GM18907 (cell line): ENCODE measurements at regions not wholly inside any gene's neighbourhood (a gene's known extent, or its start where the extent isn't known, plus 50 kb on each side); places are given as distances from the start of the nearest gene placed in this dataset.

ENCODE experiments used
- ATAC-seq: cut with Tn5 transposase; IDR thresholded peaks from one replicate; pipeline ENCODE4 v1.9.1; 2021; ENCODE audit warnings: mild to moderate bottlenecking, moderate library complexity; ENCODE audit not compliant: unreplicated experiment

DNA sequence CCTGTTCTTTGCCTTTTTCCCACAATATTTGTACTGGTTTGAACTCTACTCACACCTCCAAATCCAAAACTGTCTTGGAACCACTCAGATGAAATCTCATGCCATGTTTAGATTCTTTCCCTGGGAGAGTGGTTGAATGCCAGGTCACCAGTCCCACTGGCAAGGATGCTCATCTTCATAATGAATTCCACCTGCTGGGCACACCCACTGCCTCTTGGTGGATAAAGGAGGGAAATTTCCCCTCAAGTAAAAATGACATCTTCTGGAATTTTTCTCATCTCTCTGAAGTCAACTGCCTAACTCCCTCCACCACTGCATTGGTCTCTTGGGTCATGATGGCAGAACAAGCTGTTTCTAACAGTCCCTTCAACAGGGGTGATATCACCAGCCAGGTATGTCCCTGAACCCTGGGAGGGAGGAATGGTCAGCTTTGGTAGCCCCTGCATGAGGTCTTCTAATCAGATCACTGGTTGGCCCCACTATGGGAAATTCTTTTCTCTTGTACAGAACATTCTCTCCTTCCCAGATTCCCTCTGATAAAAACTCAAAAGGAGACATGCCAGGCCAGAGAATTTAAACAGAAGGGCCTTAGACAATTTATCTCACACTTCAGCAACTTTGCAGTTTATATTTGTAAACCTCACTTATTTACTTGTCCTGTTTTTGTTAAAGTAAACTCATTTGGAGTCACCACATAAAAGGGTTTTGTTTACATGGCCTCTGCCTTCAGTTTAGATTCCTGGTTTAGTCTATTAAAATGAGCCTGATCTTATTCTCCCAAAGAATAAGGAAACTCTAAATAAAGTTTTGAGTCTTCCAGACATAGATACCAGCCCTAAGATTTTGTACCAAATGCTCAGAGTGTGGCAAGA is 143.4 kb downstream of the WNT5A start:
- no peak for ATAC-seq

DNA sequence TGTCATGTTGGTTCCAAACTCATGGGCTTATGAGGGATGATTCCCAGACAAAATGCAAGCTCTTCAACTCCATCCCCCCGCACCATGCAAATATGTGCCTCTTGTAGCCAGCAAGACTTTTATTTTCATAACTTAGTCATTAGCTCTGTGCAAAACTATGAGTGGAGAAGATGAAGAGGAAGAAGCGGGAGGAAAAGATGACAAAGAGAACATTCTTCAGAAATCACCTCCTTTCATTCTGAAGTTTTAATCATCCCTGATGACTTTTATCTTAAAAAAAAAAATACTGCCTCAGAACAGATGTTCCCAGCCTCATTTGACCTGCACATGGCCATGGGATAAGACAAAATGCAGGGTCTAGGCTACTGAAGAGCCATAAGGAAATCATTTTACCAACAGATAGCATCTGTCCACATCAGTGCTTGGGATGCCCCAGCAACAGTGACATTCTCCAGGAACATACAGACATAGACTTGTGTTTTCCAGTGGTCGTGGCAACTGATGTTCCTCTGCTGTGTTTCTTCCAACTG is 145.5 kb downstream of the WNT5A start:
- no peak for ATAC-seq

DNA sequence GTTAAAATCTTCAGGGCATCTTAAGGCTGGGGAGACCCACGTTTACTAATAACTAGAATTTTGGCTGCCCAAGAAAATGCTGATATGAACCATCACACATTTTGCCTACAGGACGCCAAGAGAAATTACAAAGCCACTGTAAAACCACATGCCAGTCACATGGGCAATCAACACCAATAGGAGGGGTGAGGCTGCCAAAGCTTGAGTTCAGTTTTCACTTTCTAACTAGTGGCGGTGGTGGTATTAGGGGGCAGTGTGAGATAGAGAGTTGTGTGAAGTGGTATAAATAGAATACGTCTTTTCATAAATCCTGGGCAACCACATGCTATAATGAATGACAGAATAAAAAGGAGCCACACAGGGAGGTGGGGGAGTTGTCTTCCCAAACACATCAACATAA is 147.3 kb downstream of the WNT5A start:
- ATAC-seq: no peak

DNA sequence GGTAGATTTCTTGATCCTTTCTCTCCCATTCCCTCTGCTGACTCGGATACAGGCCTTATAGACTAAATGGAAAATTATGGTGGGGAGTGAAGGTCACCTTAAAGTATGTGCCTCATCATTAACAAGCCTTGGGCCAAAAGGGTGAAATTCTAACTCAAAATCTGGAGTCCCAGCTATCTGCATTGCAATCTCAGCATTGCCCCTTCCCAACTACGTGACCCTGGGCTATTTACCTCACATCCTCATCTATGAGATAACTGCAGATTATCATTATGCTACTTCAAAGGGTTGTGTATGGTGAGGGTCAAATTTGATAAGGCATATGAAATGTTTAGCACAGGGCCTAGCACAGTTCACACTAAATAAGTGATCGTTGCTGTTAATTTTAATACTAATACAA is 147.7 kb downstream of the WNT5A start:
- ATAC-seq: no peak

DNA sequence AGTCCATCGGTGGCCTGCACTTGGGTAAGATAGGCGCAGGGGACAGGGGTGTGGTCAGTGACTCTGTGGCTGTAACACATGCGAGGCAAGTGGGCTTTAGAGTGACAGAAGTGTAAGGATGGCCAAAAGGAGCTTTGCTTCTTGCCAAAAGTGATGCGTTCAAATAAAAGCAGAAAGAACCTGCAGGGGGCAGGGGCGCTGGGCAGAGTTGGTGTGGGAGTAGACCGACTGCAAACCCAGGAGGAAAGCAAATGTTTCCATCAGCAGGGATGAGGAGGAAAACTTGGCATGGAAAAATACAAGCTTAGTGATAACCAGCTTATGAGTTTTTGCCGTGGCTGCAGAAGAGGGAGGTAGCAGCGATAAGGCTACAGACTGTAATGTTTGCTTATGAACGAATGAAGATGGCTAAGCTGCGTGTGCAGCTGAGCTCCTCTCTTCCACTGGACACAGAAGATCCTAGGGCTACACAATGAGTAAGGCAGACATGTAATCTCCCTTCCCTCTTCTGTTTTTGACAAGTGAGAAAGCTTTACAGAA is 149.4 kb downstream of the WNT5A start:
- no peak for ATAC-seq

DNA sequence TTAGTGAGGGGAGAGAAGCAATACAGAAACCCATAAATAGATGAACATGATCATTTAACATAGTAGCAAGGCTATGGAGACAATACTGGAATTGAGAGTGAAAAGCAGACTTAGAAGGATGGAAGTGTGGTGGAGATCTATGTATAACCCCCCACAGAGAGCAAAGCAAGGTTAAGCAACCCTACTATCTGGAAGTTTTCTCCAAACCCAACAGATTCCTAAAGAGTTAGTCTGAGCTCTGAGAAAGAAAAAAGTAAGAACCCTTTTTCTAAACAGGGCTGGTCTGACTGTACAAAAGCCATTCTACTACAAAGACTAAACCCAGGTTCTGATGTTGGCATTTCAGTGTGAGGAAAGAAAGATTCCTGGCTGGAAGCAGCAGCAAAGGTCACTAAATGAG is 153.2 kb downstream of the WNT5A start:
- ATAC-seq: no peak

DNA sequence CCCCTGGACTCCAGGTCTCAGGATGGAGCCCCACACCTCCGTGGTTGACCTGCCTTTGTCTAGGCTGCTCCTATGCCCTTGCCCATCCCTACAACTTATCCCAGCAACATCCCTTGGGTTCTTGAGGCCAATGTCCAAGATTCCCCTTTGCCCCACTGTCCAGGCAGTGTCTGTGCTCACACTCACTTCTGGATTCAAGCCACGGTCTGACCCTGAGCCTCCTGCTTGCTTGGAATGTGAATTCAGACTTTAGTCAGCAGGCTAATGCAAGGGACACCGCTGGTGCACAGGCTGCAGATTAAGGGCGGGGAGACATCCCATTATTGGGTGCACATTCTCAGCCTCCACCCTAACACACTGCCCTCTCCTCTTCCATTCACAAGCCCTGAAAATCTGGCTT is 154.1 kb downstream of the WNT5A start:
- no peak for ATAC-seq

DNA sequence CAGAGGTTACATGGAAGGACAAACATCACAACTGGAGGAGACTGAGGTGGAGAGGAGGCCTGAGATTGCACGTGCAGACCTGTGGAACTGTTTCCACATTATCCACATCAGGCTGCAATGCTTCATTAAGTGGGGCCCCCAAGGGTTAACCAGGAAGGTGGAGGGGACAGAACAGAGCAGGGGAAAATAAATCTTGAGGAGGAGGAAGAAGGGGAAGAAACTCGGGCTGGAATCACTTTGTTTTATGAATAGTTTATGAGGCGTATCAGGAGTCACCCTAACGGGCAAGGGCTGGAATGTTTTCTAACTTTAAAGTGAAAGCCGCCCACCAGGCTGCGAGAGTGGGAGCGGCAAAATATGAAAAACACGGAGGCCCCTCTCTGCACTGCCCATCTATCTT is 154.9 kb downstream of the WNT5A start:
- no peak for ATAC-seq

DNA sequence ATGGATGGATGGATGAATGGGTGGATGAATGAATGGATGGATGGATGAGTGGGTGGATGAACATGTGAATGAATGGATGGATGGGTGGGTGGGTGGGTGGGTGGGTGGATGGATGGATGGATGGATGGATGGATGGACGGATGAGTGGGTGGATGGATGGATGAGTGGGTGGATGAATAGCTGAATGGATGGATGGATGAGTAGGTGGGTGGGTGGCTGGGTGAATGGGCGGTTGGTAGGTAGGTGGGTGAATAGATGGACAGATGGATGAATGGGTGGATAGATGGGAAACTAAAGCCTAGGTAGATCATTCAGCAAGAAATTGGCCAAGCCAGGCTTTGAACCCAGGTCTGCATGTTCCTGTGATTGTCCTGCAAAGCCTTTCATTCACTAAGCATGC is 155.6 kb downstream of the WNT5A start:
- no peak for ATAC-seq

DNA sequence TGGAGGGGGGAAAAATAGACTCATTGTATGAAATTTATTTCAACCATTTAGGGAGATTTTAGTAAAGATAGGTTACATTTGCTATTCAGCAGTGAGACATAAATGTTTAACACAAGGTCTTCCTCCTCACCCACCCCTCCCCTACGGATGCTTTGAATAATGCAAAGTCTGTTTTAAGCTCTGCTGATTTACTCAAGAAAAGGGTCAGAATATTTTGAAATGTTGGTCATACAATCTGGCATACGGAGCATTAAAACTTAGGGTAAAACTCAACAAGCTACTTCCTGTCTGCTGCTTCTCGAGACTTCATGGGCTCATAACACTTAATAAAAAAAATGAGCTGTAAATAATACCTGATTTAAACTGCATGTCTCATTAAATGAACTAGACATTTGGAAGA is 156.3 kb downstream of the WNT5A start:
- ATAC-seq: no peak

DNA sequence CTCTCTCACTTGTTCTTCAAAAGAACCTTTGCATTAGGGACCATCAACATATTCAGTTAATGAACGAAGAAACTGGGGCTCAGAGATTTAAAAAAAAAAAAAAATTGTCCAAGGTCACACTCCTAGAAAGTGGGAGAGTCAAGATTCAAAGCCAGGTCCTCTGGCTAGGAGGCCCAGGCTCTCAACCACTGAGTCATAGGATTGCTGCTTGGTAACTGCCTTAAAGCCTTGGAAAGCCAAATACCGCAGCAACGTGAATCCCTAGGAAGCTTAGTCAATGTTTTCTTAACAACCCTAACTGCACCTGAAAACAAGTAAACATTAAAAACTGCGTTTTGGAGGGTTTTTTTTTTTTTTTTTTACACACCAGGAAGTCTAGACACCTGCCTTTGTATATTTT is 156.8 kb downstream of the WNT5A start:
- ATAC-seq: no peak

DNA sequence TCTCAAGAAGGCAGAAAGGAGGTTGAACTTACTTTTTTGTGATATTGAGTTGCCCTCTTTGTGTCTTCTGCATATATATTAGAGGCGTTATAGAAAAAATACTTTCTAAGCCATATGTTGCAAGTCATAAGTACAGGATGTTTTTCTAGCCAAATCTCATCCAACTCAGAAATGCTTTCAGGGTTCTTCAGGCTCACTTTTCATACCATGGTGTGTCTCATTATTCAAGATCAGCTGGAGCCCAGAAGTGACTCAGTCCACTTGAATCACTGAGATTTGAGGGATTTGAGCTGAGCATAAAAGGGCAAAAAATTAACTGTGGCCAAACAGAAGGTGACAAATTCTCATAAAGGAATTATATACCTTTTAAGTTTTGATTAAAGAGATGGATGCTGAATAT is 157.3 kb downstream of the WNT5A start:
- ATAC-seq: no peak

DNA sequence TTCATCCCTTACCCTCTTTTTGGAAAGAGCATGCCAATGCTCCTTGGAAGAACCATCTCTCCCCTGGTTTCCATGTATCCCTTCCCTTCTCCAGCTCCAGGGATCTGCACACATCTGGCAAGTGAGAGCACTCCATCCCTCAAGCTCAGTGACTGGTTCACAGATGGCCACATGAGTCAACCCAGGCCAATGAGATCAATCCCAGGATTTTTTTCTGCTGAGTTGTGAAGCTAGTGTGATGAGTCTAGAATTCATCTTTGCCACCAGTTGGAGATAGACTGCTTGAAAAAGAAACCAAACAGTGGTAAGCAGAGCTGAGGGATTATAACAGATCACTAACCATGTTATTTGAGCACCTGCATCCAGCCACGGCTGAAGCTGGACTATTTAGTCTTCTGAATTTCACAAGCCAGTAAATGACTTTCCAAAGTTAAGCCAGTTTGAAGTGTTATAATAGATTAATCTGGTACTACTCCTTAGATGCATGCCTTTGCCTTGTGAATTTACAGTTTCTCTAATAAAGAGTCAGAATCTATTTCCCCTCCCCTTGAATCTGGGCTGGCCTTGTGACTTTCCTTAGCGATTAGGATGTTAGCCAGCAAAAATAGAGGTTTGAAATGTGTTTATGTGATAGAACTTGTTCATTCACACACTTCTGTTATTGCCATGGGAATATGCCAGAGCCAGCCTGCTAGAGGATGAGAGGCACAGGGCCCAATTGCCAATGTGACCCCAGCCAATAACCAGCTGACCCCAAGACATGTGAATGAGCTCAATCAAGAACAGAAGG is 159.8 kb downstream of the WNT5A start:
- no peak for ATAC-seq

DNA sequence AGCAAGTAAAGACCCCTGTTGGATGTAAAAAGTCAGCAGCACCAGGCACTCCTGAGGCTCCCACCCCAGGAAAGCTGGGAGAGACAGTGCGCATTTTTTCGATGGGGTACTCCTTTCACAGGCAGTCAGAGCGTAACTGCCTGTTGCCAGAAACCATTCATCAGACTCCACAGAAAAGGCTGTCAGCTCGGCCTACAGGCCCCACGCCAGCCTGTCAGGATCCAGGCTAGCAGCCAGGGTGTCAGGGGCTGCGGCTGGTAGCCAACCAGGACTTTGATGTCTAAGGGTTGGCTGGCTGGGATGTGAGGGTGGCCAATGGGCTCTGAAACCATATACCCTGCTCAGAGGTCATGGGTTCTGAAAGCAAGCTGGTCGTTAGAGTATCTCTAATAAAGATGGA is 164.5 kb downstream of the WNT5A start:
- no peak for ATAC-seq

DNA sequence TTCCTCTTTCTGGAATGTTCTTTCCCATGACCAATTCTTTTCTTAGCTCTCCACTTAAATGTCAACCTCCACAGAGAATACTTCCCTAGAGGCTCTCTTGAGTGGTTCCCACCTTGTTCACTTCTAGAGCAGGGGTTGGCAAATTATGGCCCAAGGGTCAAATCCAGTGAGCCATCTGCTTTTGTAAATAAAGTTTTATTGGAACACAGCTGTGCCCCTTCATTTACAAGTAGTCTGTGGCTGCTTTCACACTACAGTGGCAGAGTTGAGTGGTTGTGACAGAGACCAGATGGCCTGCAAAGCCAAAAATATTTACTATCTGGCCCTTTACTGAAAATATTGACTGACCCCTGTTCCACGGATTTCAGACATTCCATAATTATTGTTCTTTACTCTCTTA is 166.2 kb downstream of the WNT5A start:
- ATAC-seq: no peak

DNA sequence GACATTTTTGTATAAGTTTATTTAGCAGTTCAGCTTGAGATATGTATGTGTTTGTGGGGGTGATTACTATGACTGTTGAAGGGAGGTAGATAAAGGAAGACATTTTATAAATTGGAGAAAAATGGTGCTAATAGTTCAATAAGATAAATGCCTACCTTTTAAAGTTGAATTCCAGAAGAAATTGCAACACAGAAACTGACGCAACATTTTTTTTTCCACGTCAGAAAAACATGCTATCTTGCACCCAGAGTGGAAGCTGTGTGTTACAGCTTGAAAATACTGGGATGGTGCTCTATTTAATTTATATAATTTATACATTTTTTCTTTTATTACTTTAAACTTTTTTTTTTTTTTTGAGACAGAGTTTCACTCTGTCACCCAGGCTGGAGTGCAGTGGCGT is 171.7 kb downstream of the WNT5A start:
- no peak for ATAC-seq

DNA sequence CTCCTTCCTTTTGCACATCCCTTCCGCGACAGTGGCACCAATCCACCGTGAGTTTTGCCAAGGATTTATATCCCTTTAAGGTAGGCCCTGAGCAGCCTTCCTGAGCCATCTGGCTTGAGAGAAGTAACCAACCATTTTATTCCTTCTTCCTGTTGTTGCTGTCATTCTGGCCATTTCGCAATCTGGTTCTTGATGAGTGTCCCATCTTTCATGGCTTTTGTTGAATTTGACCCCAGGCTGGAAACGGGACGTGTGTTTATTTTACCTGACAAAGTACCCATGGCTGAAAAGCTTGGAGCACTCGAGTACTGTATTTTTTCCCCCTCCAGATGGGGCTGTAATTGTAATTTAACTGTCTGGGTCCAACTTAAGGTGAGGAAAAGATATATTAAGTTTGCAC is 173.4 kb downstream of the WNT5A start:
- no peak for ATAC-seq

DNA sequence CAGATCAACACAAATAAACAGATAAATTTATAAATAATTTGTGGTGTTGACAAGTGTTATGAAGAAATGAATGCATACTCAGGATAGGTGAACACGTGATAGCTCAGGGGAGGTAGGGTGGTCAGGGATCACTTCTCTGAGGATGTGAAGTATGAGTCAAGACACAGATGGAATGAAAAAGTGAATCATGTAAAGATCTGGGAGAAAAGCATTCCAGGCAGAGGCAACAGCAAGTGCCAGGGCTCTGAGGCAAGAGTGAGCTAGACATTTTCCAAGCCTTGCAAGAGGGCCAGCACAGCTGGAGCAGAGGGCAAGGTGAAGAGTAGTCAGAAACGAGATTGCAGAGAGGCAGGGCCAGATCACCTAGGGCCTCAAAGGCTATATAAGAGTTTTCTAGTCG is 177.8 kb downstream of the WNT5A start:
- no peak for ATAC-seq

DNA sequence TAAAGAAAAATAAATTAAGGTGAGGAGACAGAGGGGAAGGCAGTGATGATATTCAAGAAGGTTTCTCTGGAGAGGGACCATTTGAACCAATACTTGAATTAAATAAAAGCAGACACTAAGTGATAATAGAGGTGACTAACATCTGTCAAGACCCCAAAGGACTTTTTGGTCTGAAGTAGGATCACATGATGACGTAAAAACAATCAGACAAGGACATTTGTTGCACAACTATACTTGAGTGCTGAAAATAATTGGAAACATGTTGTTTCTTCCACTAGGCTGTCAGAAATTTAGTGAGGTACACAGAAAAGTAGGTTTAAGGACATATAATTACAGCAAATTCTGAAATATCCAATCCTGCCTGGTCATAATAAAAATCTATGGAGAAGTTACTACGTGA is 179.5 kb downstream of the WNT5A start:
- no peak for ATAC-seq

DNA sequence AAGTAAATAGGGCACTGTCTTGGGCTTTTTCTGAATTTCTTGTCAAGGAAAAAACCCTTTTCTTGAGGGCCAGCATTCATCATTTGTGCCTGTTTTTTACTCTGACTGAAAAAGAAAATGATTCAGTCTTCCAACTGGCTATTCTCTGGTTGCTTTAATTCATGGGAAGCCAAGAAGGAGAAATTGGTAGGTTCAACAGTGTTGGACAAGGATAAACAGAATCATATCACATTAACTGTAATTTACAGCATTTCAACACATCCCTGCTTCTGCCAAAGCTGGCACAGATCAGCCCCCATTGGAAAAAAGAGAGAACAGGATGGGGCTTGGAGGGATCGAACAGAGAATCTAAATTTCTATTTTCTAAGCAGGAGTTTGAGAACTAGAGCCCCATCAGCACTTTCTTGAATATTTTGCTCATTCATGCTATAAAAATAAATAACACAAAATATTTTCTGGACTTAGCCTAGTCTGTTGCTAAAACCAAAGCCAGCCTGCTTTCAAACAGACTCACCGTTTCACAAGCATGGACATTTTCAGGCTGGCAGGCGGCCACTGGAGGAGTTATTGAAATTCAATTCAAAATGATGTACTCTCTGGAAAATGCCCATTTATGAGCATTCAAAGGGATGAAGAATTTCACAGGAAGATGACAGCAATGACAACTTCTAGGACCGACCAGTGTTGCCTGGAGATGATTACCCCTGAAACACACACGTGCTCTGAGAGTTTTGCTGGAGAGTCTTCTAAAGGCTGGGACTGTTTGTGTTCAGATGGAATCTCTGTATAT is 181.2 kb downstream of the WNT5A start:
- no peak for ATAC-seq

DNA sequence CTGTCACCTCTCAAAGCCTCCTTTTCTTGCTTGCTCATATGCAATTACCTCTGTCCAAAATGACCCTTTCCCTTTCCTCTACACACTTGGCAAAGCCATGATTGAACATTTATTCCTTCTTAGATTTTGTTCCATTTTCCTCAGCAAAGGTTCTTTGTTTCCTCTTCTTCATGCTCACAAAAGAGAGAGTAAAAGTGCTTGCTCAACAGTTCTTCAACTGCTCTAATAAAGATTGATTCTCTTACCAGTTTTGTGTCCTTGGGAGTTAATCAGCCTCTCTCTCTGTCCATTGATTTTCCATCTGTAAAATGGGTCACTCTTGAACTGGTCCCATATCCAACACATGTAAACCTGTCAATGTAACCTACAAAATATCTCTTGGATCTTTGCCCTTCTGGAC is 186.4 kb downstream of the WNT5A start:
- ATAC-seq: no peak
